Suprapubic skin (tissue), 4 donors: ENCODE measurements at regions not wholly inside any gene's neighbourhood (a gene's known extent, or its start where the extent isn't known, plus 50 kb on each side); places are given as distances from the start of the nearest gene placed in this dataset.

Experiments used
- DNase-seq, 2 donors: peaks; one replicate each; pipeline ENCODE4 v3.0.0-alpha.2; 2019; ENCODE audit warnings: low spot score in 2 of 2
- H3K27ac ChIP-seq: fragments of 200-600 bp; sonication (generic); one replicate; pipeline ENCODE4 v1.5.1; 2019
- H3K27me3 ChIP-seq: fragments of 200-600 bp; sonication (generic); one replicate; pipeline ENCODE4 v1.5.1; 2019
- H3K36me3 ChIP-seq: fragments of 200-600 bp; sonication (generic); one replicate; pipeline ENCODE4 v1.5.1; 2019
- H3K4me1 ChIP-seq: fragments of 200-600 bp; sonication (generic); one replicate; pipeline ENCODE4 v1.5.1; 2019
- H3K4me3 ChIP-seq: fragments of 200-600 bp; sonication (generic); one replicate; pipeline ENCODE4 v1.5.1; 2019; ENCODE audit warnings: mild to moderate bottlenecking
- H3K9me3 ChIP-seq: fragments of 200-600 bp; sonication (generic); one replicate; pipeline ENCODE4 v1.5.1; 2019
- CTCF ChIP-seq, 2 donors: fragments of 200-600 bp in 1 of 2; fragments of 450-650 bp in 1 of 2; sonication (generic) in 1 of 2; IDR thresholded peaks; one replicate each; pipeline ENCODE4 v1.5.1; 2016 to 2019; ENCODE audit warnings: antibody characterized with exemption in 2 of 2, mild to moderate bottlenecking in 1 of 2, moderate library complexity in 1 of 2
- EP300 ChIP-seq: sonication (generic); formaldehyde crosslinking; IDR thresholded peaks from one replicate; pipeline ENCODE4 v1.6.1; 2017; ENCODE audit warnings: antibody characterized with exemption
- POLR2A ChIP-seq, 2 donors: fragments of 450-650 bp; IDR thresholded peaks; one replicate each; pipeline ENCODE4 v1.6.1; 2017; ENCODE audit warnings: antibody characterized with exemption in 2 of 2, mild to moderate bottlenecking in 2 of 2, moderate library complexity in 2 of 2
- POLR2AphosphoS5 ChIP-seq, 3 donors: sonication (generic); formaldehyde crosslinking; IDR thresholded peaks; one replicate each; pipeline ENCODE4 v1.6.1; 2017; ENCODE audit warnings: antibody characterized with exemption in 3 of 3
- WGBS: methylation state at CpG from one replicate; pipeline ENCODE4 v1.1.5; 2018; 5-methylcytosine and 5-hydroxymethylcytosine counted together

GRCh38 chr4:122252584-122252983 lies 100.5 kb downstream of the BLTP1 start:
- 100% methylated on average over 2 of the region's 4 CpGs for WGBS
- DNase-seq = no peak
- Histone ChIP-seq H3K27me3 (no peaks in the 10 kb centered on the region), H3K36me3 (peaks cover 87% of the 10 kb centered on the region), H3K4me1 (no peaks in the 10 kb centered on the region), H3K9me3 (no peaks in the 10 kb centered on the region), H3K4me3 (no peak overlapping the region), H3K27ac (no peak overlapping the region)
- TF ChIP-seq EP300 (no peak), POLR2AphosphoS5 (IDR thresholded peaks at IDR 0.05) (no peak), POLR2A (IDR thresholded peaks at IDR 0.05) (no peak)

GRCh38 chr4:122259849-122260248 lies 107.7 kb downstream of the BLTP1 start:
- H3K27me3 ChIP-seq = no peaks in the 10 kb centered on the region
- DNase-seq = no peak
- peaks cover 86% of the 10 kb centered on the region for H3K36me3 ChIP-seq
- H3K27ac ChIP-seq = no peak overlapping the region
- WGBS = 100% methylated on average over 1 of the region's 1 CpG
- H3K9me3 ChIP-seq = no peaks in the 10 kb centered on the region
- H3K4me3 ChIP-seq = no peak overlapping the region
- no peaks in the 10 kb centered on the region for H3K4me1 ChIP-seq
- TF ChIP-seq POLR2AphosphoS5 (IDR thresholded peaks at IDR 0.05) = no peak
- no peak for TF ChIP-seq EP300

- Histone ChIP-seq H3K36me3 (peaks cover 69% of the 10 kb centered on the region), H3K4me1 (no peaks in the 10 kb centered on the region), H3K27me3 (no peaks in the 10 kb centered on the region), H3K9me3 (no peaks in the 10 kb centered on the region), H3K27ac (no peak overlapping the region), H3K4me3 (no peak overlapping the region)
- DNase-seq = no peak
- no peak for TF ChIP-seq EP300
- TF ChIP-seq POLR2A (IDR thresholded peaks at IDR 0.05) = no peak
- TF ChIP-seq CTCF (IDR thresholded peaks at IDR 0.05) = no peak
- TF ChIP-seq POLR2AphosphoS5 (IDR thresholded peaks at IDR 0.05) = no peak
- 92% methylated on average over 1 of the region's 1 CpG for WGBS
Measured at GRCh38 chr4:122276359-122276758, 102.5 kb upstream of the ADAD1 start.

GRCh38 chr4:122278976-122279375 lies 99.8 kb upstream of the ADAD1 start:
- no peak for DNase-seq
- H3K4me1 ChIP-seq = no peaks in the 10 kb centered on the region
- no peak overlapping the region for H3K4me3 ChIP-seq
- peaks cover 74% of the 10 kb centered on the region for H3K36me3 ChIP-seq
- TF ChIP-seq CTCF (IDR thresholded peaks at IDR 0.05) (no peak), EP300 (no peak), POLR2A (IDR thresholded peaks at IDR 0.05) (no peak), POLR2AphosphoS5 (IDR thresholded peaks at IDR 0.05) (no peak)
- H3K9me3 ChIP-seq = no peaks in the 10 kb centered on the region
- no peak overlapping the region for H3K27ac ChIP-seq
- no peaks in the 10 kb centered on the region for H3K27me3 ChIP-seq
- 94% methylated on average over 1 of the region's 1 CpG for WGBS

GRCh38 chr4:122279670-122280069 lies 99.1 kb upstream of the ADAD1 start:
- WGBS = 100% methylated on average over 2 of the region's 2 CpGs
- Histone ChIP-seq H3K27me3 (no peaks in the 10 kb centered on the region), H3K4me1 (no peaks in the 10 kb centered on the region), H3K36me3 (peaks cover 76% of the 10 kb centered on the region), H3K4me3 (no peak overlapping the region), H3K9me3 (no peaks in the 10 kb centered on the region), H3K27ac (no peak overlapping the region)
- TF ChIP-seq CTCF (IDR thresholded peaks at IDR 0.05) = no peak
- TF ChIP-seq POLR2AphosphoS5 (IDR thresholded peaks at IDR 0.05) = no peak
- no peak for TF ChIP-seq POLR2A (IDR thresholded peaks at IDR 0.05)
- TF ChIP-seq EP300 = no peak
- DNase-seq = no peak

- peaks cover 74% of the 10 kb centered on the region for H3K36me3 ChIP-seq
- DNase-seq = no peak
Measured at GRCh38 chr4:122285285-122285684, 93.5 kb upstream of the ADAD1 start.

More at GRCh38 chr4:122285285-122285684, 93.5 kb upstream of the ADAD1 start:
- Histone ChIP-seq H3K9me3 (no peaks in the 10 kb centered on the region), H3K27ac (no peak overlapping the region), H3K4me1 (no peaks in the 10 kb centered on the region), H3K4me3 (no peak overlapping the region), H3K27me3 (no peaks in the 10 kb centered on the region)
- no peak for TF ChIP-seq EP300
- TF ChIP-seq POLR2AphosphoS5 (IDR thresholded peaks at IDR 0.05) = no peak
- no peak for TF ChIP-seq CTCF (IDR thresholded peaks at IDR 0.05)
- TF ChIP-seq POLR2A (IDR thresholded peaks at IDR 0.05) = no peak
- WGBS = 95% methylated on average over 2 of the region's 2 CpGs
